PC-3 (cell line): ENCODE measurements at regions not wholly inside any gene's neighbourhood (a gene's known extent, or its start where the extent isn't known, plus 50 kb on each side); places are given as distances from the start of the nearest gene placed in this dataset.

Source experiments
- ATAC-seq: fragments of 200-7000 bp; cut with Tn5 transposase; 2 replicates; pipeline ENCODE4 v1.9.1; 2020; ENCODE audit warnings: mild to moderate bottlenecking, moderate library complexity
- BruUV-seq: library from RNA; stranded (reverse); fragments of 400-500 nt; replicated peaks from 2 replicates; lab custom pipeline; 2021; lab: Mats Ljungman, UMichigan
- CTCF ChIA-PET: fragments of 300-600 bp; sonication (Branson Sonifier 250); formaldehyde crosslinking; loops from one replicate; lab custom pipeline; 2022; ENCODE audit warnings: antibody characterized with exemption; lab: Charles Lee
- POLR2A ChIA-PET: fragments of 300-600 bp; sonication (Branson Sonifier 250); formaldehyde crosslinking; loops from one replicate; lab custom pipeline; 2022; ENCODE audit warnings: antibody characterized with exemption; ENCODE audit not compliant: unreplicated experiment; lab: Charles Lee
- DNase-seq: peaks from one replicate; pipeline ENCODE4 v3.0.0-alpha.2; 2015
- H2AFZ ChIP-seq: fragments of 300-600 bp; sonication (generic); 2 replicates; pipeline ENCODE4 v1.6.0; 2016; ENCODE audit warnings: antibody characterized with exemption, low read length
- H3F3A ChIP-seq: fragments of 300-600 bp; sonication (generic); one replicate; pipeline ENCODE4 v1.6.0; 2017; ENCODE audit warnings: antibody characterized with exemption, low read length, control low read depth, mild to moderate bottlenecking; ENCODE audit not compliant: unreplicated experiment
- H3K27ac ChIP-seq: fragments of 300-600 bp; sonication (generic); 2 replicates; pipeline ENCODE4 v1.5.1; 2016; ENCODE audit warnings: mild to moderate bottlenecking, low read length
- H3K27me3 ChIP-seq: fragments of 300-600 bp; sonication (generic); 2 replicates; pipeline ENCODE4 v1.6.1; 2016; ENCODE audit warnings: low read length, mixed read lengths
- H3K36me3 ChIP-seq: fragments of 300-600 bp; sonication (generic); 2 replicates; pipeline ENCODE4 v1.6.1; 2016; ENCODE audit warnings: low read depth, mixed run types, low read length, mixed read lengths
- H3K4me1 ChIP-seq: fragments of 300-600 bp; sonication (generic); 2 replicates; pipeline ENCODE4 v1.5.1; 2016; ENCODE audit warnings: low read length; ENCODE audit not compliant: insufficient read depth
- H3K4me2 ChIP-seq: fragments of 300-600 bp; sonication (generic); 2 replicates; pipeline ENCODE4 v1.6.0; 2016; ENCODE audit warnings: low read length
- H3K4me3 ChIP-seq: fragments of 300-600 bp; sonication (generic); 2 replicates; pipeline ENCODE4 v1.5.1; 2016; ENCODE audit warnings: mild to moderate bottlenecking, low read length, mixed read lengths
- H3K79me2 ChIP-seq: fragments of 300-600 bp; sonication (generic); 2 replicates; pipeline ENCODE4 v1.6.1; 2017; ENCODE audit warnings: low read length, mixed read lengths
- H3K9ac ChIP-seq: fragments of 300-600 bp; sonication (generic); 2 replicates; pipeline ENCODE4 v1.6.0; 2016; ENCODE audit warnings: mild to moderate bottlenecking, low read length
- H3K9me2 ChIP-seq: fragments of 300-600 bp; sonication (generic); replicated peaks from 2 replicates; pipeline ENCODE4 v1.6.1; 2016; ENCODE audit warnings: mixed run types, low read length, mixed read lengths
- H3K9me3 ChIP-seq: fragments of 300-600 bp; sonication (generic); 2 replicates; pipeline ENCODE4 v1.6.1; 2016; ENCODE audit warnings: low read length, mixed read lengths
- H4K20me1 ChIP-seq: fragments of 300-600 bp; sonication (generic); 2 replicates; pipeline ENCODE4 v1.6.1; 2016; ENCODE audit warnings: low read length, mixed read lengths
- CTCF ChIP-seq: fragments of 300-600 bp; sonication (generic); conservative IDR thresholded peaks from 2 replicates; pipeline ENCODE4 v1.5.1; 2017; ENCODE audit warnings: antibody characterized with exemption, low read depth, mild to moderate bottlenecking, low read length
- EZH2 ChIP-seq: fragments of 300-600 bp; sonication (generic); IDR thresholded peaks from one replicate; pipeline ENCODE4 v1.6.1; 2017; ENCODE audit warnings: antibody characterized with exemption, mild to moderate bottlenecking, low read length; ENCODE audit not compliant: unreplicated experiment
- EZH2phosphoT487 ChIP-seq: fragments of 300-600 bp; sonication (generic); IDR thresholded peaks from 2 replicates; pipeline ENCODE4 v1.6.1; 2018; ENCODE audit warnings: mild to moderate bottlenecking, antibody characterized with exemption, low read length, borderline replicate concordance
- intact Hi-C: fragments of 100-400 bp; cut with micrococcal nuclease; formaldehyde crosslinking; loops from 2 replicates; pipeline ENCODE4 v1.9.0; 2023

- H3K4me3 ChIP-seq: no peak overlapping the region
- no peak overlapping the region for H3K9ac ChIP-seq
- no peak overlapping the region for H2AFZ ChIP-seq
- ATAC-seq (no peak), DNase-seq (no peak)
- no peaks in the 10 kb centered on the region for H4K20me1 ChIP-seq
- ChIA-PET POLR2A (no interaction called here), CTCF (no interaction called here)
- H3K4me2 ChIP-seq: no peak overlapping the region
- H3K79me2 ChIP-seq: no peaks in the 10 kb centered on the region
- H3F3A ChIP-seq: no peaks in the 10 kb centered on the region
- BruUV-seq: no TSS peak
- no peaks in the 10 kb centered on the region for H3K9me3 ChIP-seq
- no peaks in the 10 kb centered on the region for H3K4me1 ChIP-seq
- no peaks in the 10 kb centered on the region for H3K36me3 ChIP-seq
- no peaks in the 10 kb centered on the region for H3K9me2 ChIP-seq
- TF ChIP-seq CTCF (no peak), EZH2phosphoT487 (no peak), EZH2 (no peak)
- no peak overlapping the region for H3K27ac ChIP-seq
- intact Hi-C loops: no loop called here
- H3K27me3 ChIP-seq: no peaks in the 10 kb centered on the region
Measured at GRCh38 chr6:139649732-139650131, 275.3 kb upstream of the CITED2 start.

- Histone ChIP-seq H2AFZ (no peak overlapping the region), H3K9ac (no peak overlapping the region), H4K20me1 (no peaks in the 10 kb centered on the region), H3K27me3 (no peaks in the 10 kb centered on the region), H3K4me3 (no peak overlapping the region), H3K4me1 (no peaks in the 10 kb centered on the region), H3K79me2 (no peaks in the 10 kb centered on the region), H3K36me3 (no peaks in the 10 kb centered on the region), H3F3A (no peaks in the 10 kb centered on the region), H3K9me3 (no peaks in the 10 kb centered on the region), H3K4me2 (no peak overlapping the region), H3K27ac (no peak overlapping the region), H3K9me2 (no peaks in the 10 kb centered on the region)
- no peak for ATAC-seq
- TF ChIP-seq EZH2: no peak
- TF ChIP-seq EZH2phosphoT487: no peak
- no peak for TF ChIP-seq CTCF
- ChIA-PET CTCF (no interaction called here), POLR2A (no interaction called here)
- intact Hi-C loops: no loop called here
- BruUV-seq: no TSS peak
- DNase-seq: no peak
Measured at GRCh38 chr6:139649128-139649527, 274.7 kb upstream of the CITED2 start.

GRCh38 chr6:139648430-139649000, 274.1 kb upstream of the CITED2 start:
- Histone ChIP-seq H4K20me1 (no peaks in the 10 kb centered on the region), H3K4me2 (no peak overlapping the region), H3K27me3 (no peaks in the 10 kb centered on the region), H2AFZ (no peak overlapping the region), H3K36me3 (no peaks in the 10 kb centered on the region), H3K4me1 (no peaks in the 10 kb centered on the region), H3K27ac (no peak overlapping the region), H3F3A (no peaks in the 10 kb centered on the region), H3K9ac (no peak overlapping the region), H3K4me3 (no peak overlapping the region), H3K9me2 (no peaks in the 10 kb centered on the region), H3K79me2 (no peaks in the 10 kb centered on the region), H3K9me3 (no peaks in the 10 kb centered on the region)
- ChIA-PET POLR2A (no interaction called here), CTCF (no interaction called here)
- intact Hi-C loops: no loop called here
- DNase-seq: no peak
- BruUV-seq: no TSS peak
- ATAC-seq: no peak
- TF ChIP-seq EZH2phosphoT487 (no peak), EZH2 (no peak), CTCF (no peak)
